ENCODE measurements at regions not wholly inside any gene's neighbourhood (a gene's known extent, or its start where the extent isn't known, plus 50 kb on each side); places are given as distances from the start of the nearest gene placed in this dataset.

- peak; percentile 29 for DNase-seq (ENCODE audit: unreplicated experiment)
- no TSS peak for BruUV-seq (replicated peaks)
- Mint-ChIP-seq H3K4me1 (ENCODE audit: insufficient read depth, unreplicated experiment) (no peaks in the 10 kb centered on the region), H3K4me3 (ENCODE audit: unreplicated experiment) (no peak overlapping the region), H3K9me3 (ENCODE audit: unreplicated experiment) (no peaks in the 10 kb centered on the region), H3K36me3 (ENCODE audit: insufficient read depth, unreplicated experiment) (no peaks in the 10 kb centered on the region), H3K27me3 (ENCODE audit: insufficient read depth, unreplicated experiment) (no peaks in the 10 kb centered on the region), H3K27ac (ENCODE audit: low read depth, unreplicated experiment) (no peak overlapping the region)
- ChIA-PET CTCF (interaction anchor here (0.6 kb wide), 1 partner anchor 493 kb away, joined by 3 read pairs; no protein-coding TSS in a partner anchor), POLR2A (no interaction called here)
- no peak for TF ChIP-seq CTCF (IDR thresholded peaks at IDR 0.05; ENCODE audit: unreplicated experiment)
- intact Hi-C loops (cut with micrococcal nuclease): no loop called here
Observed at GRCh38 chr2:144645083-144645778, 125.3 kb upstream of the ZEB2 start.

GRCh38 chr2:144644549-144644948 lies 124.6 kb upstream of the ZEB2 start:
- BruUV-seq (replicated peaks): no TSS peak
- H3K4me3 Mint-ChIP-seq (ENCODE audit: unreplicated experiment): no peak overlapping the region
- no peaks in the 10 kb centered on the region for H3K4me1 Mint-ChIP-seq (ENCODE audit: insufficient read depth, unreplicated experiment)
- intact Hi-C loops (cut with micrococcal nuclease): no loop called here
- no peaks in the 10 kb centered on the region for H3K36me3 Mint-ChIP-seq (ENCODE audit: insufficient read depth, unreplicated experiment)
- DNase-seq (ENCODE audit: unreplicated experiment): no peak
- ChIA-PET POLR2A (no interaction called here), CTCF (interaction anchor here (0.6 kb wide), 1 partner anchor 494 kb away, joined by 3 read pairs; no protein-coding TSS in a partner anchor)
- H3K27me3 Mint-ChIP-seq (ENCODE audit: insufficient read depth, unreplicated experiment): no peaks in the 10 kb centered on the region
- no peak for TF ChIP-seq CTCF (IDR thresholded peaks at IDR 0.05; ENCODE audit: unreplicated experiment)
- no peaks in the 10 kb centered on the region for H3K9me3 Mint-ChIP-seq (ENCODE audit: unreplicated experiment)
- H3K27ac Mint-ChIP-seq (ENCODE audit: low read depth, unreplicated experiment): no peak overlapping the region

- CTCF ChIA-PET: no interaction called here
Observed at GRCh38 chr2:144643537-144644336, 123.8 kb upstream of the ZEB2 start.

More at GRCh38 chr2:144643537-144644336, 123.8 kb upstream of the ZEB2 start:
- POLR2A ChIA-PET: no interaction called here
- intact Hi-C loops (cut with micrococcal nuclease): no loop called here
- H3K27ac Mint-ChIP-seq (ENCODE audit: low read depth, unreplicated experiment): no peak overlapping the region
- H3K36me3 Mint-ChIP-seq (ENCODE audit: insufficient read depth, unreplicated experiment): no peaks in the 10 kb centered on the region
- no peaks in the 10 kb centered on the region for H3K9me3 Mint-ChIP-seq (ENCODE audit: unreplicated experiment)
- no peak overlapping the region for H3K4me3 Mint-ChIP-seq (ENCODE audit: unreplicated experiment)
- no TSS peak for BruUV-seq (replicated peaks)
- DNase-seq (ENCODE audit: unreplicated experiment): no peak
- TF ChIP-seq CTCF (IDR thresholded peaks at IDR 0.05; ENCODE audit: unreplicated experiment): no peak
- H3K27me3 Mint-ChIP-seq (ENCODE audit: insufficient read depth, unreplicated experiment): no peaks in the 10 kb centered on the region
- H3K4me1 Mint-ChIP-seq (ENCODE audit: insufficient read depth, unreplicated experiment): no peaks in the 10 kb centered on the region

Measured in MCF 10A (cell line).